ENCODE measurements at regions not wholly inside any gene's neighbourhood (a gene's known extent, or its start where the extent isn't known, plus 50 kb on each side); places are given as distances from the start of the nearest gene placed in this dataset.

DNA sequence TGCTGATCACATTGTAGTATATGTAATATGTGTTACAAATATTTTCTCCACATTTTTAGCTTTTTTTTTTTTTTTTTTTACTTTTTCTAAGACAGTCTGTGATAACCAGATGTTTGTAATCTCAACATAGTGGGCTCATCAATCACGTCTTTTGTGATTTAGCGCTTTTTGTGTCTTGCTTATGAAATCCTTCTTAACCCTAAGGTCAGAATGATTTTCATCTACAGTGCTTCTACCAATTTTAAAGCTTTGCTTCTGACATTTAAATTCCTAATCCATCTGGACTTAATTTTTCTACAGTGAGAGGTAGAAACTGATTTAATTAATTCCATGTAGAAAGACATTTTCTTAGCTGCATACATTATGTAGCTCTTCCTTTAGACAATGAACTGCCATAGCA lies 626.4 kb downstream of the TNS3 start:
- Histone ChIP-seq H3K9ac (ENCODE audit: low read depth in 1 of 2, low read length in 2 of 2) (no peak overlapping the region), H3K4me3 (ENCODE audit: low read depth in 1 of 3, low read length in 3 of 3) (no peak overlapping the region), H3K9me3 (ENCODE audit: control insufficient read depth in 4 of 4, low read length in 3 of 4) (no peaks in the 10 kb centered on the region), H3K36me3 (ENCODE audit: control insufficient read depth in 4 of 4, insufficient read depth in 3 of 4, low read depth in 1 of 4, low read length in 3 of 4) (no peaks in the 10 kb centered on the region), H3K4me1 (ENCODE audit: control insufficient read depth in 4 of 4, insufficient read depth in 4 of 4, low read length in 3 of 4) (no peaks in the 10 kb centered on the region), H3K27me3 (ENCODE audit: control insufficient read depth in 4 of 4, insufficient read depth in 4 of 4, low read length in 3 of 4) (no peaks in the 10 kb centered on the region), H3K27ac (ENCODE audit: low read depth in 1 of 2, low read length in 2 of 2) (no peak overlapping the region)
- no peak for DNase-seq (ENCODE audit: low spot score)
- 93% methylated on average over 2 of the region's 2 CpGs for WGBS
- TF ChIP-seq, protein P1, sequence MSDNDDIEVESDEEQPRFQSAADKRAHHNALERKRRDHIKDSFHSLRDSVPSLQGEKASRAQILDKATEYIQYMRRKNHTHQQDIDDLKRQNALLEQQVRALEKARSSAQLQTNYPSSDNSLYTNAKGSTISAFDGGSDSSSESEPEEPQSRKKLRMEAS (IDR thresholded peaks at IDR 0.05) = no peak
- TF ChIP-seq JUND (IDR thresholded peaks at IDR 0.05) = no peak
- no peak for TF ChIP-seq HNF4G (IDR thresholded peaks at IDR 0.05)
- no peak for TF ChIP-seq EGR1 (IDR thresholded peaks at IDR 0.05; ENCODE audit: low read depth in 2 of 2)
- TF ChIP-seq, protein P2, sequence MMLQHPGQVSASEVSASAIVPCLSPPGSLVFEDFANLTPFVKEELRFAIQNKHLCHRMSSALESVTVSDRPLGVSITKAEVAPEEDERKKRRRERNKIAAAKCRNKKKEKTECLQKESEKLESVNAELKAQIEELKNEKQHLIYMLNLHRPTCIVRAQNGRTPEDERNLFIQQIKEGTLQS (IDR thresholded peaks at IDR 0.05) = no peak
- no peak for TF ChIP-seq GABPA (IDR thresholded peaks at IDR 0.05 in 1 of 2, conservative IDR thresholded peaks at IDR 0.05 in 1 of 2)
- TF ChIP-seq, protein P3, sequence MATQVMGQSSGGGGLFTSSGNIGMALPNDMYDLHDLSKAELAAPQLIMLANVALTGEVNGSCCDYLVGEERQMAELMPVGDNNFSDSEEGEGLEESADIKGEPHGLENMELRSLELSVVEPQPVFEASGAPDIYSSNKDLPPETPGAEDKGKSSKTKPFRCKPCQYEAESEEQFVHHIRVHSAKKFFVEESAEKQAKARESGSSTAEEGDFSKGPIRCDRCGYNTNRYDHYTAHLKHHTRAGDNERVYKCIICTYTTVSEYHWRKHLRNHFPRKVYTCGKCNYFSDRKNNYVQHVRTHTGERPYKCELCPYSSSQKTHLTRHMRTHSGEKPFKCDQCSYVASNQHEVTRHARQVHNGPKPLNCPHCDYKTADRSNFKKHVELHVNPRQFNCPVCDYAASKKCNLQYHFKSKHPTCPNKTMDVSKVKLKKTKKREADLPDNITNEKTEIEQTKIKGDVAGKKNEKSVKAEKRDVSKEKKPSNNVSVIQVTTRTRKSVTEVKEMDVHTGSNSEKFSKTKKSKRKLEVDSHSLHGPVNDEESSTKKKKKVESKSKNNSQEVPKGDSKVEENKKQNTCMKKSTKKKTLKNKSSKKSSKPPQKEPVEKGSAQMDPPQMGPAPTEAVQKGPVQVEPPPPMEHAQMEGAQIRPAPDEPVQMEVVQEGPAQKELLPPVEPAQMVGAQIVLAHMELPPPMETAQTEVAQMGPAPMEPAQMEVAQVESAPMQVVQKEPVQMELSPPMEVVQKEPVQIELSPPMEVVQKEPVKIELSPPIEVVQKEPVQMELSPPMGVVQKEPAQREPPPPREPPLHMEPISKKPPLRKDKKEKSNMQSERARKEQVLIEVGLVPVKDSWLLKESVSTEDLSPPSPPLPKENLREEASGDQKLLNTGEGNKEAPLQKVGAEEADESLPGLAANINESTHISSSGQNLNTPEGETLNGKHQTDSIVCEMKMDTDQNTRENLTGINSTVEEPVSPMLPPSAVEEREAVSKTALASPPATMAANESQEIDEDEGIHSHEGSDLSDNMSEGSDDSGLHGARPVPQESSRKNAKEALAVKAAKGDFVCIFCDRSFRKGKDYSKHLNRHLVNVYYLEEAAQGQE (IDR thresholded peaks at IDR 0.05) = no peak
- TF ChIP-seq FOXA2 (IDR thresholded peaks at IDR 0.05) = no peak
- no peak for TF ChIP-seq RAD21 (IDR thresholded peaks at IDR 0.05)
- TF ChIP-seq SP1 (IDR thresholded peaks at IDR 0.05) = no peak
- TF ChIP-seq YY1 (IDR thresholded peaks at IDR 0.05) = no peak
- TF ChIP-seq, protein P4, sequence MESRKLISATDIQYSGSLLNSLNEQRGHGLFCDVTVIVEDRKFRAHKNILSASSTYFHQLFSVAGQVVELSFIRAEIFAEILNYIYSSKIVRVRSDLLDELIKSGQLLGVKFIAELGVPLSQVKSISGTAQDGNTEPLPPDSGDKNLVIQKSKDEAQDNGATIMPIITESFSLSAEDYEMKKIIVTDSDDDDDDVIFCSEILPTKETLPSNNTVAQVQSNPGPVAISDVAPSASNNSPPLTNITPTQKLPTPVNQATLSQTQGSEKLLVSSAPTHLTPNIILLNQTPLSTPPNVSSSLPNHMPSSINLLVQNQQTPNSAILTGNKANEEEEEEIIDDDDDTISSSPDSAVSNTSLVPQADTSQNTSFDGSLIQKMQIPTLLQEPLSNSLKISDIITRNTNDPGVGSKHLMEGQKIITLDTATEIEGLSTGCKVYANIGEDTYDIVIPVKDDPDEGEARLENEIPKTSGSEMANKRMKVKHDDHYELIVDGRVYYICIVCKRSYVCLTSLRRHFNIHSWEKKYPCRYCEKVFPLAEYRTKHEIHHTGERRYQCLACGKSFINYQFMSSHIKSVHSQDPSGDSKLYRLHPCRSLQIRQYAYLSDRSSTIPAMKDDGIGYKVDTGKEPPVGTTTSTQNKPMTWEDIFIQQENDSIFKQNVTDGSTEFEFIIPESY (IDR thresholded peaks at IDR 0.05) = no peak
- TF ChIP-seq NR2F2 (IDR thresholded peaks at IDR 0.05) = no peak
- no peak for TF ChIP-seq HNF4A (conservative IDR thresholded peaks at IDR 0.05)
- TF ChIP-seq FOXA1 (IDR thresholded peaks at IDR 0.05) = no peak

DNA sequence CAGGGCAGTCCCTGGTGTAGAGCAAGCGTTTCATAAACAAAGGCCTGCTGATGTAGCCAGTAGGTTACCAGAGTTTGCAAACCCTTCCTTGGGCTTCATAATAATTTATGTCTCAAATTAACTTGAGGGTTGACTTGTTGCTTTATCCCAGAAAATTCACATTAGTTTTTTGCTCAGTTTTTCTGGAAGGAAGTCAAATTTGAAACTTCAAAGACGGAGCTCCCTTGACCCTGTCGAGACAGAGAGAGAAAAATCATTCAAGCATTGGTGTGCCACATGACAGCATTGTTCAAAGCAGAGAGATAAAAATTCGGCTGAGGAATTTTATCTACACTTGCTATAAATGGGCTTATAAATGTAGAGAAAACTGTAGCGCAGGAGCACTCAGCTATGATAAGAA lies 627.7 kb downstream of the TNS3 start:
- Histone ChIP-seq H3K36me3 (ENCODE audit: control insufficient read depth in 4 of 4, insufficient read depth in 3 of 4, low read depth in 1 of 4, low read length in 3 of 4) (no peaks in the 10 kb centered on the region), H3K27ac (ENCODE audit: low read depth in 1 of 2, low read length in 2 of 2) (no peak overlapping the region), H3K4me1 (ENCODE audit: control insufficient read depth in 4 of 4, insufficient read depth in 4 of 4, low read length in 3 of 4) (no peaks in the 10 kb centered on the region), H3K9ac (ENCODE audit: low read depth in 1 of 2, low read length in 2 of 2) (no peak overlapping the region), H3K27me3 (ENCODE audit: control insufficient read depth in 4 of 4, insufficient read depth in 4 of 4, low read length in 3 of 4) (no peaks in the 10 kb centered on the region), H3K4me3 (ENCODE audit: low read depth in 1 of 3, low read length in 3 of 3) (no peak overlapping the region), H3K9me3 (ENCODE audit: control insufficient read depth in 4 of 4, low read length in 3 of 4) (no peaks in the 10 kb centered on the region)
- WGBS = 55% methylated on average over 5 of the region's 5 CpGs
- no peak for DNase-seq (ENCODE audit: low spot score)
- TF ChIP-seq NR2F2 (IDR thresholded peaks at IDR 0.05) (no peak), RXRA (IDR thresholded peaks at IDR 0.05) (no peak), YY1 (IDR thresholded peaks at IDR 0.05) (no peak), RAD21 (IDR thresholded peaks at IDR 0.05) (no peak), EGR1 (IDR thresholded peaks at IDR 0.05; ENCODE audit: low read depth in 2 of 2) (no peak), TAF1 (conservative IDR thresholded peaks at IDR 0.05) (no peak), SP1 (IDR thresholded peaks at IDR 0.05) (no peak), GABPA (IDR thresholded peaks at IDR 0.05 in 1 of 2, conservative IDR thresholded peaks at IDR 0.05 in 1 of 2) (no peak), JUND (IDR thresholded peaks at IDR 0.05) (no peak), HNF4G (IDR thresholded peaks at IDR 0.05) (no peak), FOXA2 (IDR thresholded peaks at IDR 0.05) (no peak), FOXA1 (IDR thresholded peaks at IDR 0.05) (no peak), HNF4A (conservative IDR thresholded peaks at IDR 0.05) (no peak)
- TF ChIP-seq, protein P1 (IDR thresholded peaks at IDR 0.05) = no peak
- TF ChIP-seq, protein P2 (IDR thresholded peaks at IDR 0.05) = no peak
- TF ChIP-seq, protein P4 (IDR thresholded peaks at IDR 0.05) = no peak
- TF ChIP-seq, protein P3 (IDR thresholded peaks at IDR 0.05) = no peak

All from liver (tissue), 7 donors.